Ishikawa (cell line): ENCODE measurements at regions not wholly inside any gene's neighbourhood (a gene's known extent, or its start where the extent isn't known, plus 50 kb on each side); places are given as distances from the start of the nearest gene placed in this dataset.

Experiments used
- CEBPB ChIP-seq: IDR thresholded peaks from 2 replicates; pipeline ENCODE4 v1.6.1; 2012
- CREB1 ChIP-seq: IDR thresholded peaks from 2 replicates; pipeline ENCODE4 v1.6.1; 2012; ENCODE audit warnings: low read depth
- EGR1 ChIP-seq: IDR thresholded peaks from 2 replicates; pipeline ENCODE4 v1.6.1; 2012
- EP300 ChIP-seq: IDR thresholded peaks from 2 replicates; pipeline ENCODE4 v1.6.1; 2012; ENCODE audit warnings: borderline replicate concordance
- FOXM1 ChIP-seq: IDR thresholded peaks from 2 replicates; pipeline ENCODE4 v1.6.1; 2012; ENCODE audit warnings: low read depth, borderline replicate concordance
- MAX ChIP-seq: IDR thresholded peaks from 2 replicates; pipeline ENCODE4 v1.6.1; 2012
- NFIC ChIP-seq: IDR thresholded peaks from 2 replicates; pipeline ENCODE4 v1.6.1; 2012
- RAD21 ChIP-seq: IDR thresholded peaks from 2 replicates; pipeline ENCODE4 v1.6.1; 2012; ENCODE audit warnings: low read depth
- REST ChIP-seq: IDR thresholded peaks from 2 replicates; pipeline ENCODE4 v1.6.1; 2012; ENCODE audit warnings: low read depth, mild to moderate bottlenecking
- TAF1 ChIP-seq: IDR thresholded peaks from 2 replicates; pipeline ENCODE4 v1.6.1; 2012; ENCODE audit warnings: low read depth, mild to moderate bottlenecking
- TCF12 ChIP-seq: IDR thresholded peaks from 2 replicates; pipeline ENCODE4 v1.6.1; 2012; ENCODE audit warnings: low read depth
- TEAD4 ChIP-seq: IDR thresholded peaks from 2 replicates; pipeline ENCODE4 v1.6.1; 2012
- USF1 ChIP-seq: IDR thresholded peaks from 2 replicates; pipeline ENCODE4 v1.6.1; 2012
- YY1 ChIP-seq: IDR thresholded peaks from 2 replicates; pipeline ENCODE4 v1.6.1; 2012; ENCODE audit warnings: low read depth
- ZBTB7A ChIP-seq: IDR thresholded peaks from 2 replicates; pipeline ENCODE4 v1.6.1; 2012; ENCODE audit warnings: low read depth

- TF ChIP-seq YY1 (0 out of 2 replicates have a peak, but pooled peaks have one; percentile 30), TCF12 (no peak), ZBTB7A (no peak), TAF1 (no peak), NFIC (peak; percentile 84)
Observed at GRCh38 chr5:51279983-51280706, 103.1 kb upstream of the ISL1 start.

GRCh38 chr5:51286046-51286445, 97.2 kb upstream of the ISL1 start:
- TF ChIP-seq EP300 = no peak
- TF ChIP-seq FOXM1 = no peak
- no peak for TF ChIP-seq USF1
- no peak for TF ChIP-seq MAX
- TF ChIP-seq NFIC = no peak
- no peak for TF ChIP-seq REST
- TF ChIP-seq ZBTB7A = no peak
- no peak for TF ChIP-seq CEBPB
- no peak for TF ChIP-seq RAD21
- no peak for TF ChIP-seq EGR1
- TF ChIP-seq TEAD4 = no peak
- TF ChIP-seq TAF1 = no peak
- TF ChIP-seq CREB1 = no peak
- no peak for TF ChIP-seq TCF12
- no peak for TF ChIP-seq YY1

GRCh38 chr5:51302343-51302742, 80.9 kb upstream of the ISL1 start:
- TF ChIP-seq RAD21 = no peak
- peak; percentile 65 for TF ChIP-seq REST
- TF ChIP-seq CREB1 = no peak
- TF ChIP-seq MAX = no peak
- TF ChIP-seq YY1 = no peak

- TF ChIP-seq USF1 (no peak), NFIC (peak; percentile 24; the same call in 1 of the 2 replicates)
Observed at GRCh38 chr5:51326844-51327243, 56.4 kb upstream of the ISL1 start.
